ENCODE measurements at regions not wholly inside any gene's neighbourhood (a gene's known extent, or its start where the extent isn't known, plus 50 kb on each side); places are given as distances from the start of the nearest gene placed in this dataset.

DNA sequence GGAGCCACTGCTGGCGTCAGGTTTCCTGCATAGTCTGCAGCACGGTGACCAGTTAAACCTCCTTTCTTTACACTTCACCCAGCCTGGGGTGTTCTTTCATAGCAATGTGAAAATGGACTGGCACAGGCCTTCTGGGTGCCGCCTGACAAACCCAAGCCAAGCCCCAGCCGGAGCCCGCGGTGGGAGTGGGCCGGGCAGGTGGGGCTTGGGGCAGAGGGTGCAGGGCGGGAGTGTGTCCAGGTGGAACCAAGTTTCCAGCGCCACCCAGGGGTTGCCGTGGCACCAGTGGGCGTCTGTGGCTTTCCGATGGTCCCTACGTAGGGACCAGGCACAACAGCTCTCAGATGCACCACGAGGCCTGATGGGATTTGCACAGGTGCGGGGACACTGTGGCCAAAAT lies 75.8 kb downstream of the RTP5 start:
- ChIA-PET POLR2A (no interaction called here), CTCF (ENCODE audit: unreplicated experiment) (no interaction called here)
- Histone ChIP-seq H3K9me2 (ENCODE audit: insufficient read depth, low read length) (no peaks in the 10 kb centered on the region), H3K4me3 (ENCODE audit: low read depth, low read length, poor library complexity, severe bottlenecking) (no peak overlapping the region), H3K27ac (ENCODE audit: low read depth, low read length, poor library complexity, severe bottlenecking) (no peak overlapping the region), H3K9me3 (ENCODE audit: low read length) (no peaks in the 10 kb centered on the region), H3K79me2 (ENCODE audit: insufficient read depth, low read depth, low read length) (no peaks in the 10 kb centered on the region), H2AFZ (ENCODE audit: low read length) (no peak overlapping the region), H3K4me2 (ENCODE audit: low read length) (no peak overlapping the region), H3K4me1 (ENCODE audit: insufficient read depth, low read length, poor library complexity, severe bottlenecking) (no peaks in the 10 kb centered on the region), H3K36me3 (ENCODE audit: insufficient read depth, low read length) (no peaks in the 10 kb centered on the region), H4K20me1 (ENCODE audit: insufficient read depth, low read length) (no peaks in the 10 kb centered on the region)
- no TSS peak for BruUV-seq (replicated peaks)
- DNase-seq (ENCODE audit: low spot score), result no peak
- intact Hi-C loops (cut with micrococcal nuclease; ENCODE audit: unreplicated experiment), result no loop called here
- TF ChIP-seq, protein P1, sequence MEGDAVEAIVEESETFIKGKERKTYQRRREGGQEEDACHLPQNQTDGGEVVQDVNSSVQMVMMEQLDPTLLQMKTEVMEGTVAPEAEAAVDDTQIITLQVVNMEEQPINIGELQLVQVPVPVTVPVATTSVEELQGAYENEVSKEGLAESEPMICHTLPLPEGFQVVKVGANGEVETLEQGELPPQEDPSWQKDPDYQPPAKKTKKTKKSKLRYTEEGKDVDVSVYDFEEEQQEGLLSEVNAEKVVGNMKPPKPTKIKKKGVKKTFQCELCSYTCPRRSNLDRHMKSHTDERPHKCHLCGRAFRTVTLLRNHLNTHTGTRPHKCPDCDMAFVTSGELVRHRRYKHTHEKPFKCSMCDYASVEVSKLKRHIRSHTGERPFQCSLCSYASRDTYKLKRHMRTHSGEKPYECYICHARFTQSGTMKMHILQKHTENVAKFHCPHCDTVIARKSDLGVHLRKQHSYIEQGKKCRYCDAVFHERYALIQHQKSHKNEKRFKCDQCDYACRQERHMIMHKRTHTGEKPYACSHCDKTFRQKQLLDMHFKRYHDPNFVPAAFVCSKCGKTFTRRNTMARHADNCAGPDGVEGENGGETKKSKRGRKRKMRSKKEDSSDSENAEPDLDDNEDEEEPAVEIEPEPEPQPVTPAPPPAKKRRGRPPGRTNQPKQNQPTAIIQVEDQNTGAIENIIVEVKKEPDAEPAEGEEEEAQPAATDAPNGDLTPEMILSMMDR (conservative IDR thresholded peaks at IDR 0.05; ENCODE audit: low read length), result no peak
- TF ChIP-seq EZH2phosphoT487 (IDR thresholded peaks at IDR 0.05; ENCODE audit: borderline replicate concordance, low read depth, low read length), result no peak

DNA sequence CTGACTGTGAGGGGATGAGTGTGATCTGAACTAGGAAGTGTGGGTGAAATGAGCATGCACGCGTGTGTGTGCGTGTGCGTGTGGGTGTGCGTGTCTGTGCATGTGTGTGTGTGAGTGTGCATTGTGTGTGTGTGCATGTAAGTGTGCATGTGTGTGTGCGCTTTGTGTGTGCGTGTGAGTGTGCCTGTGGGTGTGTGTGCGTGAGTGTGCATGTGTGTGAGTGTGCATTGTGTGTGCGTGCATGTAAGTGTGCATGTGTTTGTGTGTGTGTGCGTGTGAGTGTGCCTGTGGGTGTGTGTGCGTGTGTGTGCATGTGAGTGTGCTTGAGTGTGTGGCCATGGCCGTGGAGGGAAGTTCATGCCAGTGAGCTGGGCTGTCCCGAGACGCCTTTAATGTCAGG lies 76.3 kb downstream of the RTP5 start:
- intact Hi-C loops (cut with micrococcal nuclease; ENCODE audit: unreplicated experiment), result no loop called here
- no TSS peak for BruUV-seq (replicated peaks)
- no peak overlapping the region for H3K4me2 ChIP-seq (ENCODE audit: low read length)
- no peak overlapping the region for H3K27ac ChIP-seq (ENCODE audit: low read depth, low read length, poor library complexity, severe bottlenecking)
- H3K4me1 ChIP-seq (ENCODE audit: insufficient read depth, low read length, poor library complexity, severe bottlenecking), result no peaks in the 10 kb centered on the region
- no peak overlapping the region for H3K4me3 ChIP-seq (ENCODE audit: low read depth, low read length, poor library complexity, severe bottlenecking)
- no peaks in the 10 kb centered on the region for H3K9me2 ChIP-seq (ENCODE audit: insufficient read depth, low read length)
- H2AFZ ChIP-seq (ENCODE audit: low read length), result no peak overlapping the region
- no peaks in the 10 kb centered on the region for H3K79me2 ChIP-seq (ENCODE audit: insufficient read depth, low read depth, low read length)
- no peaks in the 10 kb centered on the region for H4K20me1 ChIP-seq (ENCODE audit: insufficient read depth, low read length)
- TF ChIP-seq, protein P1 (conservative IDR thresholded peaks at IDR 0.05; ENCODE audit: low read length), result no peak
- TF ChIP-seq EZH2phosphoT487 (IDR thresholded peaks at IDR 0.05; ENCODE audit: borderline replicate concordance, low read depth, low read length), result no peak
- H3K9me3 ChIP-seq (ENCODE audit: low read length), result no peaks in the 10 kb centered on the region
- no peak for DNase-seq (ENCODE audit: low spot score)
- ChIA-PET CTCF (ENCODE audit: unreplicated experiment) (no interaction called here), POLR2A (no interaction called here)
- no peaks in the 10 kb centered on the region for H3K36me3 ChIP-seq (ENCODE audit: insufficient read depth, low read length)

DNA sequence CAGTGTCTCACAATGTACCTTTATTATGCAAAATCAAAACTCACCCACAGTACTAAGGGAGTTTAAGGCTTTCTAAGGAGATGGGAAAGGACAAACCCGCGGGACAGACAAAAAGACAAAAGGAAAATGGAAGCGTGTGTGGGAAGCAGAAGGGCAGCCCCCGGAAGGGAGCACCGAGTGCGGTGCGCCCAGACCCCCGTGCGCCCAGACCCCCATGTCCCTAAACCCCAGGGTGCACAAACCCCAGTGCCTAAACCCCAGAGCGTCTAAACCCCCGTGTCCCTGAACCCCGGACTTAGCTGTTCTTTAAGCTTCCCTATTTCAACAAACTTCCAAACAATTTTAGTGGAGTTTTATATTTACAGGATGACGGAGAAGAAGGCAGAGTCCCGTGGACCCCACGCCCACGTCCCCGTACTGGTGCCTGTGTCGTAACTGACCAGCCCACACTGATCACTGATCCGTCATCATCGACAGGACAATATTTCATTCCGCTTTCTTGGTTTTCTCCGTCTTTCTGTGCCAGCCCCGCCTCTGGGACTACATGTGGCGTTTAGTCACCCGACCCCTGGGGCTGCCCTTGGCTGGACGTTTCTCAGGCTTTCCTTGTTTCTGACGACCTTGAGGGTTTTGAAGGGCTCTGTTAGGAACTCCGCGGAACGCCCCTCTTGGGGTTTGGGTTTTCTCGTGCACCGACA lies 76.9 kb downstream of the RTP5 start:
- H3K9me2 ChIP-seq (ENCODE audit: insufficient read depth, low read length), result no peaks in the 10 kb centered on the region
- no peak overlapping the region for H3K4me3 ChIP-seq (ENCODE audit: low read depth, low read length, poor library complexity, severe bottlenecking)
- no peaks in the 10 kb centered on the region for H4K20me1 ChIP-seq (ENCODE audit: insufficient read depth, low read length)
- H3K79me2 ChIP-seq (ENCODE audit: insufficient read depth, low read depth, low read length), result no peaks in the 10 kb centered on the region
- BruUV-seq (replicated peaks), result no TSS peak
- no peaks in the 10 kb centered on the region for H3K36me3 ChIP-seq (ENCODE audit: insufficient read depth, low read length)
- ChIA-PET POLR2A (no interaction called here), CTCF (ENCODE audit: unreplicated experiment) (no interaction called here)
- H3K4me2 ChIP-seq (ENCODE audit: low read length), result no peak overlapping the region
- H3K27ac ChIP-seq (ENCODE audit: low read depth, low read length, poor library complexity, severe bottlenecking), result no peak overlapping the region
- intact Hi-C loops (cut with micrococcal nuclease; ENCODE audit: unreplicated experiment), result no loop called here
- H2AFZ ChIP-seq (ENCODE audit: low read length), result no peak overlapping the region
- TF ChIP-seq, protein P1 (conservative IDR thresholded peaks at IDR 0.05; ENCODE audit: low read length), result no peak
- no peak for TF ChIP-seq EZH2phosphoT487 (IDR thresholded peaks at IDR 0.05; ENCODE audit: borderline replicate concordance, low read depth, low read length)
- H3K9me3 ChIP-seq (ENCODE audit: low read length), result no peaks in the 10 kb centered on the region
- H3K4me1 ChIP-seq (ENCODE audit: insufficient read depth, low read length, poor library complexity, severe bottlenecking), result peaks cover 4% of the 10 kb centered on the region
- no peak for DNase-seq (ENCODE audit: low spot score)
